ENCODE measurements at regions not wholly inside any gene's neighbourhood (a gene's known extent, or its start where the extent isn't known, plus 50 kb on each side); places are given as distances from the start of the nearest gene placed in this dataset.

DNA sequence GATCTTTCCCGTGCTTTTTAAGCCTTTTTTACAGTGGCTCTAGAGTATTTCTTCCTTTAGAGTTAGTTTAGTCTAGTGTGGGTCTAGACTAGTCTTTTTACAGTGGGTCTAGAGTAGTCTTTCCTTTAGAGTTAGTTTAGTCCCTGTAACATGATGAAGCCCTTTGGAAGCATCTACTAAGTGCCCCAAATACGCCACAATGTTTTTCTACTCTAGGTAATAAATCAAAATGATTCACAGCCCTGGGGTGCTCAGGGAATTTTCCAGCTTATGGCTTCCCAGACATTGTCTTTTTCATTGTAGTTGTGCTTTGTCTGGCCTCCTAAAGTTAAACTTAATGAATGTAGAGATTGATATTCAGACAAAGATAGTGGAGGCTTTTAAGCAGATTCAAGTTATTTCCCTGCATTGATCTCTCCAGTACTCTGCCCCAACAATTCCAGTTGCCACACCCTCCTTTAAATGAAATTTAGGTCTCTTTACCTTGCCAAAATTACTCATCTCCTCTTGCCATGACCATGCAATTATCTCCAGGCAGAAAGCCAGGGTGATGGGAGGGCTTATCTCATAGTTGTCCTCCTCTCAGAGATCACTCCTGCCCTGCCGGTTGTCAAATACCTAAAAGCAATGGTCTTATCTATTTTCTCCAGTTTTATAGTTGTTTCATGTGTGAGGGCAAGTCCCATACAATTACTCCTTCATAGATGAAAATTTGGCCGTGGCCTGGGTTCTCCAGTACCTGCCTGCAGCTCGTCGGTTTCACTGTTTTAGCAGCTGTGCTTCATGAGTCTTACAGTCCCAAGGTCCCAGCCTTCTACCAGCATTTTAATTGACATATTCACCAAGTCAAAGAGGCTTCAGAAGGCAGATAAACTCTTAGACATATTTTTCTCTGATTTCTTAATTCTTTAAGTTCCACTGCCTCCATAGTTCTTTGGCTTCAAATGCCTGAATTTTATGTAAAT lies 794.0 kb upstream of the COX7C start:
- TF ChIP-seq, protein P1, sequence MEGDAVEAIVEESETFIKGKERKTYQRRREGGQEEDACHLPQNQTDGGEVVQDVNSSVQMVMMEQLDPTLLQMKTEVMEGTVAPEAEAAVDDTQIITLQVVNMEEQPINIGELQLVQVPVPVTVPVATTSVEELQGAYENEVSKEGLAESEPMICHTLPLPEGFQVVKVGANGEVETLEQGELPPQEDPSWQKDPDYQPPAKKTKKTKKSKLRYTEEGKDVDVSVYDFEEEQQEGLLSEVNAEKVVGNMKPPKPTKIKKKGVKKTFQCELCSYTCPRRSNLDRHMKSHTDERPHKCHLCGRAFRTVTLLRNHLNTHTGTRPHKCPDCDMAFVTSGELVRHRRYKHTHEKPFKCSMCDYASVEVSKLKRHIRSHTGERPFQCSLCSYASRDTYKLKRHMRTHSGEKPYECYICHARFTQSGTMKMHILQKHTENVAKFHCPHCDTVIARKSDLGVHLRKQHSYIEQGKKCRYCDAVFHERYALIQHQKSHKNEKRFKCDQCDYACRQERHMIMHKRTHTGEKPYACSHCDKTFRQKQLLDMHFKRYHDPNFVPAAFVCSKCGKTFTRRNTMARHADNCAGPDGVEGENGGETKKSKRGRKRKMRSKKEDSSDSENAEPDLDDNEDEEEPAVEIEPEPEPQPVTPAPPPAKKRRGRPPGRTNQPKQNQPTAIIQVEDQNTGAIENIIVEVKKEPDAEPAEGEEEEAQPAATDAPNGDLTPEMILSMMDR (IDR thresholded peaks at IDR 0.05; ENCODE audit: low read depth, low read length), result no peak
- no peak for TF ChIP-seq MYC (IDR thresholded peaks at IDR 0.05; ENCODE audit: low read depth, low read length)
- TF ChIP-seq POLR2A (IDR thresholded peaks at IDR 0.05; ENCODE audit: extremely low read depth, insufficient read length), result no peak

Data from NB4 (cell line).